SK-N-SH treated with all-trans-retinoic acid at 6 μM for 48 hours (cell line): ENCODE measurements at regions not wholly inside any gene's neighbourhood (a gene's known extent, or its start where the extent isn't known, plus 50 kb on each side); places are given as distances from the start of the nearest gene placed in this dataset.

ENCODE experiments used
- GLIS3 ChIP-seq: fragments of 250-450 bp; sonication (Bioruptor Pico); IDR thresholded peaks from 2 replicates; pipeline ENCODE4 v1.5.0; 2020; ENCODE audit warnings: mild to moderate bottlenecking, moderate library complexity
- OSR1 ChIP-seq: fragments of 250-450 bp; sonication (Bioruptor Pico); IDR thresholded peaks from 2 replicates; pipeline ENCODE4 v1.8.0; 2022; ENCODE audit warnings: moderate library complexity, mild to moderate bottlenecking, inconsistent platforms
- PATZ1 ChIP-seq: fragments of 250-450 bp; sonication (Bioruptor Pico); IDR thresholded peaks from 2 replicates; pipeline ENCODE4 v1.8.0; 2020; ENCODE audit warnings: mild to moderate bottlenecking, moderate library complexity, borderline replicate concordance
- RARB ChIP-seq: fragments of 250-450 bp; sonication (Bioruptor Pico); IDR thresholded peaks from 2 replicates; pipeline ENCODE4 v1.8.0; 2021; ENCODE audit warnings: mild to moderate bottlenecking, moderate library complexity
- TSHZ2 ChIP-seq: fragments of 250-450 bp; sonication (Bioruptor Pico); IDR thresholded peaks from 2 replicates; pipeline ENCODE4 v1.5.0; 2020; ENCODE audit warnings: mild to moderate bottlenecking, moderate library complexity
- ZFP3 ChIP-seq: fragments of 250-450 bp; sonication (Bioruptor Pico); IDR thresholded peaks from 2 replicates; pipeline ENCODE4 v1.5.0; 2020; ENCODE audit warnings: mild to moderate bottlenecking, moderate library complexity
- ZFP30 ChIP-seq: fragments of 450-650 bp; formaldehyde crosslinking; IDR thresholded peaks from 2 replicates; pipeline ENCODE4 v1.5.0; 2022; ENCODE audit warnings: mild to moderate bottlenecking, moderate library complexity

- no peak for TF ChIP-seq ZFP30 (CRISPR knock-in tag)
- TF ChIP-seq RARB (CRISPR knock-in tag): no peak
- no peak for TF ChIP-seq PATZ1 (CRISPR knock-in tag)
- TF ChIP-seq TSHZ2: no peak
- TF ChIP-seq GLIS3 (CRISPR knock-in tag): no peak
- TF ChIP-seq ZFP3 (CRISPR knock-in tag): no peak
- TF ChIP-seq OSR1 (CRISPR knock-in tag): no peak
These were observed 100.5 kb upstream of the ELAC2 start for GRCh38 chr17:13118311-13118710.
